ENCODE measurements at regions not wholly inside any gene's neighbourhood (a gene's known extent, or its start where the extent isn't known, plus 50 kb on each side); places are given as distances from the start of the nearest gene placed in this dataset.

GRCh38 chr5:61675015-61675692 is 343.1 kb downstream of the ZSWIM6 start:
- no peaks in the 10 kb centered on the region for H3K9me3 ChIP-seq
- H3K4me3 ChIP-seq: no peak overlapping the region
- TF ChIP-seq CTCF (IDR thresholded peaks at IDR 0.05): no peak
- H3K27ac ChIP-seq: no peak overlapping the region
- no peaks in the 10 kb centered on the region for H3K27me3 ChIP-seq
- no peaks in the 10 kb centered on the region for H3K4me1 ChIP-seq
- no peaks in the 10 kb centered on the region for H3K36me3 ChIP-seq
- DNase-seq (ENCODE audit: low spot score): no peak

GRCh38 chr5:61677220-61677619 is 345.2 kb downstream of the ZSWIM6 start:
- no peak for TF ChIP-seq CTCF (IDR thresholded peaks at IDR 0.05)
- no peak overlapping the region for H3K27ac ChIP-seq
- H3K4me3 ChIP-seq: no peak overlapping the region
- H3K27me3 ChIP-seq: no peaks in the 10 kb centered on the region
- H3K36me3 ChIP-seq: no peaks in the 10 kb centered on the region
- DNase-seq (ENCODE audit: low spot score): no peak
- no peaks in the 10 kb centered on the region for H3K9me3 ChIP-seq
- H3K4me1 ChIP-seq: no peaks in the 10 kb centered on the region

GRCh38 chr5:61678966-61679365 is 346.9 kb downstream of the ZSWIM6 start:
- H3K27me3 ChIP-seq: no peaks in the 10 kb centered on the region
- no peak for DNase-seq (ENCODE audit: low spot score)
- no peaks in the 10 kb centered on the region for H3K9me3 ChIP-seq
- H3K4me1 ChIP-seq: no peaks in the 10 kb centered on the region
- no peaks in the 10 kb centered on the region for H3K36me3 ChIP-seq
- TF ChIP-seq CTCF (IDR thresholded peaks at IDR 0.05): no peak
- H3K27ac ChIP-seq: no peak overlapping the region
- H3K4me3 ChIP-seq: no peak overlapping the region

GRCh38 chr5:61679562-61679961 is 347.5 kb downstream of the ZSWIM6 start:
- no peak for TF ChIP-seq CTCF (IDR thresholded peaks at IDR 0.05)
- H3K27me3 ChIP-seq: no peaks in the 10 kb centered on the region
- H3K4me1 ChIP-seq: no peaks in the 10 kb centered on the region
- H3K4me3 ChIP-seq: no peak overlapping the region
- no peaks in the 10 kb centered on the region for H3K9me3 ChIP-seq
- DNase-seq (ENCODE audit: low spot score): no peak
- no peak overlapping the region for H3K27ac ChIP-seq
- H3K36me3 ChIP-seq: no peaks in the 10 kb centered on the region

GRCh38 chr5:61680247-61680646 is 348.2 kb downstream of the ZSWIM6 start:
- Histone ChIP-seq H3K9me3 (no peaks in the 10 kb centered on the region), H3K4me1 (no peaks in the 10 kb centered on the region), H3K36me3 (no peaks in the 10 kb centered on the region), H3K27me3 (no peaks in the 10 kb centered on the region), H3K4me3 (no peak overlapping the region), H3K27ac (no peak overlapping the region)
- TF ChIP-seq CTCF (IDR thresholded peaks at IDR 0.05): no peak
- no peak for DNase-seq (ENCODE audit: low spot score)

- Histone ChIP-seq H3K9me3 (no peaks in the 10 kb centered on the region), H3K27me3 (no peaks in the 10 kb centered on the region), H3K36me3 (no peaks in the 10 kb centered on the region), H3K27ac (no peak overlapping the region), H3K4me3 (no peak overlapping the region), H3K4me1 (no peaks in the 10 kb centered on the region)
- DNase-seq (ENCODE audit: low spot score): no peak
- no peak for TF ChIP-seq CTCF (IDR thresholded peaks at IDR 0.05)
Measured at GRCh38 chr5:61683148-61683547, 351.1 kb downstream of the ZSWIM6 start.
